Panc1 (cell line): ENCODE measurements at regions not wholly inside any gene's neighbourhood (a gene's known extent, or its start where the extent isn't known, plus 50 kb on each side); places are given as distances from the start of the nearest gene placed in this dataset.

Source experiments
- ATAC-seq: fragments of 200-7000 bp; cut with Tn5 transposase; 2 replicates; pipeline ENCODE4 v1.9.1; 2020; ENCODE audit warnings: mild to moderate bottlenecking, moderate library complexity
- BruUV-seq: library from RNA; stranded (reverse); fragments of 400-500 nt; replicated peaks from 2 replicates; lab custom pipeline; 2021; lab: Mats Ljungman, UMichigan
- CTCF ChIA-PET: fragments of 300-600 bp; sonication (Branson Sonifier 250); formaldehyde crosslinking; loops from one replicate; lab custom pipeline; 2022; ENCODE audit warnings: antibody characterized with exemption; lab: Charles Lee
- POLR2A ChIA-PET: fragments of 300-600 bp; sonication (Branson Sonifier 250); formaldehyde crosslinking; loops from one replicate; lab custom pipeline; 2022; ENCODE audit warnings: antibody characterized with exemption; lab: Charles Lee
- DNase-seq: peaks from one replicate; pipeline ENCODE4 v3.0.0-alpha.2; 2010; ENCODE audit warnings: low read depth, low spot score
- H3K27ac ChIP-seq: 2 replicates; pipeline ENCODE4 v1.5.1; 2011; ENCODE audit warnings: mild to moderate bottlenecking, low read length, inconsistent platforms
- H3K27me3 ChIP-seq: fragments of 200-500 bp; sonication (Bioruptor generic); 2 replicates; pipeline ENCODE4 v1.6.0; 2014; ENCODE audit warnings: low read length, inconsistent platforms; ENCODE audit not compliant: control insufficient read depth, insufficient read depth
- H3K36me3 ChIP-seq: fragments of 200-500 bp; sonication (Bioruptor generic); 2 replicates; pipeline ENCODE4 v1.5.1; 2014; ENCODE audit warnings: inconsistent platforms, mild to moderate bottlenecking, low read length, moderate library complexity; ENCODE audit not compliant: control insufficient read depth, insufficient read depth
- H3K4me1 ChIP-seq: 2 replicates; pipeline ENCODE4 v1.5.1; 2011; ENCODE audit warnings: inconsistent platforms, mild to moderate bottlenecking, low read length, moderate library complexity; ENCODE audit not compliant: control insufficient read depth, insufficient read depth
- H3K4me3 ChIP-seq, 2 experiments: 2 replicates each; pipeline ENCODE4 v1.5.1; 2011 to 2012; ENCODE audit warnings: low read depth in 2 of 2, low read length in 2 of 2, mild to moderate bottlenecking in 2 of 2, inconsistent platforms in 1 of 2, moderate library complexity in 1 of 2
- H3K9me3 ChIP-seq: fragments of 200-500 bp; sonication (Bioruptor generic); 2 replicates; pipeline ENCODE4 v1.5.1; 2014; ENCODE audit warnings: low read depth, mild to moderate bottlenecking, inconsistent platforms, low read length, moderate library complexity; ENCODE audit not compliant: control insufficient read depth, insufficient read depth
- POLR2AphosphoS5 ChIP-seq: IDR thresholded peaks from 2 replicates; pipeline ENCODE4 v1.6.1; 2012; ENCODE audit warnings: mild to moderate bottlenecking, low read depth, low read length, moderate library complexity
- SIN3A ChIP-seq: IDR thresholded peaks from 2 replicates; pipeline ENCODE4 v1.6.1; 2012; ENCODE audit warnings: low read depth, mild to moderate bottlenecking, low read length, moderate library complexity, borderline replicate concordance; ENCODE audit not compliant: insufficient read depth
- TCF7L2 ChIP-seq: IDR thresholded peaks from 2 replicates; pipeline ENCODE4 v1.6.1; 2011; ENCODE audit warnings: mild to moderate bottlenecking, low read depth, low read length, inconsistent platforms
- in situ Hi-C: cut with HindIII; loops from 2 replicates; pipeline ENCODE4 v1.10.0; 2016; ENCODE audit warnings: low sequenced_read_pairs, low pct_unique_long_range_greater_than_20kb
- intact Hi-C: fragments of 100-400 bp; cut with micrococcal nuclease; formaldehyde crosslinking; loops from one replicate; pipeline ENCODE4 v1.10.0; 2022; ENCODE audit not compliant: unreplicated experiment
- TF ChIP-seq, protein P1 (sequence below), 2 experiments: IDR thresholded peaks; 2 replicates each; pipeline ENCODE4 v1.6.1; 2011 to 2012; ENCODE audit warnings: low read depth in 2 of 2, control low read depth in 1 of 2, low read length in 1 of 2, mild to moderate bottlenecking in 1 of 2, moderate library complexity in 1 of 2; ENCODE audit not compliant: insufficient read depth in 1 of 2
- TF ChIP-seq, protein P2 (sequence below): fragments of 450-650 bp; IDR thresholded peaks from 2 replicates; pipeline ENCODE4 v1.5.1; 2017; ENCODE audit warnings: mild to moderate bottlenecking

DNA sequence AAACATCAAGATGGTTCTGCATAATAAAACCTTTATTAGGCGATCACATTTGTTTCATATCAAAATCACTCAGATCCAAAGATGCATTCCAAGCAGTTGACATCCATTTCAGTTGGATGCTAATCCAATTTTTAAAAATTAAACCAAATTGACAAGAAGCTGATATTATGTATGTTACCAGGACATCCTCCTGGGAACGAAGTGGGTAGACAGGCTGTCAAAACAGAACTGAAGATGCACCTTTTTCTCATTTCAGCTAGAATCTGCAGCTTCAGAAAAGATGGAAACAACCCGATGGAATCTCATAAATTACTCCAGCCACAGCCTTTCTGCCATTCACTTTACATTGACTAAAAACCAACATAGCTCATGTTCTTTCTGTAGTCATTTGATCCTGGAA is 268.4 kb downstream of the PLPP3 start:
- Histone ChIP-seq H3K4me1 (no peaks in the 10 kb centered on the region), H3K27ac (no peak overlapping the region), H3K9me3 (no peaks in the 10 kb centered on the region), H3K27me3 (no peaks in the 10 kb centered on the region), H3K36me3 (no peaks in the 10 kb centered on the region), H3K4me3 (no peak overlapping the region)
- CTCF ChIA-PET, result no interaction called here
- POLR2A ChIA-PET, result interaction anchor here (0.6 kb wide), 1 partner anchor 70 kb away, joined by 3 read pairs; no protein-coding TSS in a partner anchor
- no peak for DNase-seq
- no peak for ATAC-seq
- BruUV-seq, result no TSS peak
- intact Hi-C loops, result no loop called here
- in situ Hi-C loops, result no loop called here
- TF ChIP-seq, protein P1, sequence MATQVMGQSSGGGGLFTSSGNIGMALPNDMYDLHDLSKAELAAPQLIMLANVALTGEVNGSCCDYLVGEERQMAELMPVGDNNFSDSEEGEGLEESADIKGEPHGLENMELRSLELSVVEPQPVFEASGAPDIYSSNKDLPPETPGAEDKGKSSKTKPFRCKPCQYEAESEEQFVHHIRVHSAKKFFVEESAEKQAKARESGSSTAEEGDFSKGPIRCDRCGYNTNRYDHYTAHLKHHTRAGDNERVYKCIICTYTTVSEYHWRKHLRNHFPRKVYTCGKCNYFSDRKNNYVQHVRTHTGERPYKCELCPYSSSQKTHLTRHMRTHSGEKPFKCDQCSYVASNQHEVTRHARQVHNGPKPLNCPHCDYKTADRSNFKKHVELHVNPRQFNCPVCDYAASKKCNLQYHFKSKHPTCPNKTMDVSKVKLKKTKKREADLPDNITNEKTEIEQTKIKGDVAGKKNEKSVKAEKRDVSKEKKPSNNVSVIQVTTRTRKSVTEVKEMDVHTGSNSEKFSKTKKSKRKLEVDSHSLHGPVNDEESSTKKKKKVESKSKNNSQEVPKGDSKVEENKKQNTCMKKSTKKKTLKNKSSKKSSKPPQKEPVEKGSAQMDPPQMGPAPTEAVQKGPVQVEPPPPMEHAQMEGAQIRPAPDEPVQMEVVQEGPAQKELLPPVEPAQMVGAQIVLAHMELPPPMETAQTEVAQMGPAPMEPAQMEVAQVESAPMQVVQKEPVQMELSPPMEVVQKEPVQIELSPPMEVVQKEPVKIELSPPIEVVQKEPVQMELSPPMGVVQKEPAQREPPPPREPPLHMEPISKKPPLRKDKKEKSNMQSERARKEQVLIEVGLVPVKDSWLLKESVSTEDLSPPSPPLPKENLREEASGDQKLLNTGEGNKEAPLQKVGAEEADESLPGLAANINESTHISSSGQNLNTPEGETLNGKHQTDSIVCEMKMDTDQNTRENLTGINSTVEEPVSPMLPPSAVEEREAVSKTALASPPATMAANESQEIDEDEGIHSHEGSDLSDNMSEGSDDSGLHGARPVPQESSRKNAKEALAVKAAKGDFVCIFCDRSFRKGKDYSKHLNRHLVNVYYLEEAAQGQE (IDR thresholded peaks at IDR 0.05; ENCODE audit: insufficient read depth in 1 of 2, low read depth in 2 of 2, low read length in 1 of 2), result no peak
- no peak for TF ChIP-seq SIN3A
- TF ChIP-seq TCF7L2, result no peak
- TF ChIP-seq, protein P2, sequence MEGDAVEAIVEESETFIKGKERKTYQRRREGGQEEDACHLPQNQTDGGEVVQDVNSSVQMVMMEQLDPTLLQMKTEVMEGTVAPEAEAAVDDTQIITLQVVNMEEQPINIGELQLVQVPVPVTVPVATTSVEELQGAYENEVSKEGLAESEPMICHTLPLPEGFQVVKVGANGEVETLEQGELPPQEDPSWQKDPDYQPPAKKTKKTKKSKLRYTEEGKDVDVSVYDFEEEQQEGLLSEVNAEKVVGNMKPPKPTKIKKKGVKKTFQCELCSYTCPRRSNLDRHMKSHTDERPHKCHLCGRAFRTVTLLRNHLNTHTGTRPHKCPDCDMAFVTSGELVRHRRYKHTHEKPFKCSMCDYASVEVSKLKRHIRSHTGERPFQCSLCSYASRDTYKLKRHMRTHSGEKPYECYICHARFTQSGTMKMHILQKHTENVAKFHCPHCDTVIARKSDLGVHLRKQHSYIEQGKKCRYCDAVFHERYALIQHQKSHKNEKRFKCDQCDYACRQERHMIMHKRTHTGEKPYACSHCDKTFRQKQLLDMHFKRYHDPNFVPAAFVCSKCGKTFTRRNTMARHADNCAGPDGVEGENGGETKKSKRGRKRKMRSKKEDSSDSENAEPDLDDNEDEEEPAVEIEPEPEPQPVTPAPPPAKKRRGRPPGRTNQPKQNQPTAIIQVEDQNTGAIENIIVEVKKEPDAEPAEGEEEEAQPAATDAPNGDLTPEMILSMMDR, result no peak
- no peak for TF ChIP-seq POLR2AphosphoS5

DNA sequence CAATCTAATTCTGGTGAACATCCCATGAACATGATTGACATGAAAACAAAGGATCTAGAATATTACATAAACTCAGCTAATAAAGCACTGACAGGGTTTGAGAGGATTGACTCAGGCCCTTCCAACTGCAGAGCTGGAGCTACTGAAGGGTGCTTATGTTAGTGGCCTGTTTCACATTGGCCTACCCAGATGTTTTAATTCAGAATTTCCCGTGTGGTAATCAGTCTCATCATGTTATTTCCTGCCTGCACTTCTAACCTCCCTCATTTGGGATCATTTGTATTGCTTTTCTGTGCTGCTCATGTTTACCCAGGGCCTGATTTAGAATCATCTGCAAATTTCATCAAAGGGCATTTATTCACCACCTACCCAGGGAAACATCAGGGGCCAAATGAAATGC is 270.3 kb downstream of the PLPP3 start:
- in situ Hi-C loops (no loop called here), intact Hi-C loops (no loop called here)
- ATAC-seq, result no peak
- no peak for DNase-seq
- Histone ChIP-seq H3K27ac (no peak overlapping the region), H3K4me1 (no peaks in the 10 kb centered on the region), H3K27me3 (no peaks in the 10 kb centered on the region), H3K36me3 (no peaks in the 10 kb centered on the region), H3K9me3 (no peaks in the 10 kb centered on the region), H3K4me3 (no peak overlapping the region)
- CTCF ChIA-PET, result no interaction called here
- POLR2A ChIA-PET, result no interaction called here
- BruUV-seq, result no TSS peak
- TF ChIP-seq, protein P2, result no peak
- TF ChIP-seq SIN3A, result no peak
- TF ChIP-seq TCF7L2, result no peak
- no peak for TF ChIP-seq POLR2AphosphoS5
- TF ChIP-seq, protein P1 (IDR thresholded peaks at IDR 0.05; ENCODE audit: insufficient read depth in 1 of 2, low read depth in 2 of 2, low read length in 1 of 2), result no peak
